ENCODE measurements at regions not wholly inside any gene's neighbourhood (a gene's known extent, or its start where the extent isn't known, plus 50 kb on each side); places are given as distances from the start of the nearest gene placed in this dataset.

DNA sequence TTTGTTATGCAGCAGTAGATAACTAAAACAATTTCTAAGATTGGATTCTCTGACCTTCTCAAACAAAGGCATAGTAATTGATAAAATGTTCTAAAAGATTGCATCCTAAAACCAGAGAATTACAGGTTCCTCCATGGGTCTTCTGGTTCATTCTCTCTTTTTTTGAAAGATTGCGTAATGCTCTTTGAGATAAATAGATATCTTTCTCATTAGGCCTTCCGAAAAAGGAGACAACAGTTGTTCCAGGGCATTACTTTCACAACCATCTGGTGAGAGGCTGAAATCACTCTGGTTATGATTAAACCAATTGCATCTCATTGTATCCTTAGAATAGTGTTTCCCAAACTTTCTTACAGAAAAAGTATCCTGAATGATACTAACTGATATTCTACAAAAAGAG is 174.7 kb upstream of the NREP start:
- no peak for DNase-seq (ENCODE audit: low spot score)
- TF ChIP-seq, protein P1, sequence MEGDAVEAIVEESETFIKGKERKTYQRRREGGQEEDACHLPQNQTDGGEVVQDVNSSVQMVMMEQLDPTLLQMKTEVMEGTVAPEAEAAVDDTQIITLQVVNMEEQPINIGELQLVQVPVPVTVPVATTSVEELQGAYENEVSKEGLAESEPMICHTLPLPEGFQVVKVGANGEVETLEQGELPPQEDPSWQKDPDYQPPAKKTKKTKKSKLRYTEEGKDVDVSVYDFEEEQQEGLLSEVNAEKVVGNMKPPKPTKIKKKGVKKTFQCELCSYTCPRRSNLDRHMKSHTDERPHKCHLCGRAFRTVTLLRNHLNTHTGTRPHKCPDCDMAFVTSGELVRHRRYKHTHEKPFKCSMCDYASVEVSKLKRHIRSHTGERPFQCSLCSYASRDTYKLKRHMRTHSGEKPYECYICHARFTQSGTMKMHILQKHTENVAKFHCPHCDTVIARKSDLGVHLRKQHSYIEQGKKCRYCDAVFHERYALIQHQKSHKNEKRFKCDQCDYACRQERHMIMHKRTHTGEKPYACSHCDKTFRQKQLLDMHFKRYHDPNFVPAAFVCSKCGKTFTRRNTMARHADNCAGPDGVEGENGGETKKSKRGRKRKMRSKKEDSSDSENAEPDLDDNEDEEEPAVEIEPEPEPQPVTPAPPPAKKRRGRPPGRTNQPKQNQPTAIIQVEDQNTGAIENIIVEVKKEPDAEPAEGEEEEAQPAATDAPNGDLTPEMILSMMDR (IDR thresholded peaks at IDR 0.05; ENCODE audit: extremely low read depth, missing control alignments): no peak

DNA sequence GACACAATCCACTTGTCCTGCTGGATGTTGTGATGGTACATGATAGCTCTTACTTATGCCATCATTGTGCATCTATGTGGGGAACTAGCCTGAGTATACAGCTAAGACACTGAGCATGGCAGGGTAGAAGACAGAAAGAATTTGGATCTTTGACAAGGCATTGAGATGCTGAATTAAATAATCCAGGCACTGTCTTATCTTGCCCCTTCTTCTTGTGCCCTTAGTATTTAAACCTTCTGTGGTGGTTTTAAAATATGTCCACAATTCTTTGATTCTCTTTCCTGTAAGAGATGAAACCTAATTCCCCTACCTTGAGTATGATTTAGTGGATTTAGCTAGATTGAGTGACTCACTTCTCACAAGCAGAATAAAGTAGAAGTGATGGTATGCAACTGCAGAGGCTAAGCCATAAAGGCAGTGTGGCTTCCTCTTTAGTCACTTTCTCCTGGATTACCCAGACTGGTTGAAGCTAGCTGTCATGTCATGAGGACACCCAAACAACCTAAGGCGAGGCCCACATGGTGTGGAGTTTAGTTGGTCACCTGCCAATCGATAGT is 174.0 kb upstream of the NREP start:
- no peak for DNase-seq (ENCODE audit: low spot score)
- TF ChIP-seq, protein P1 (IDR thresholded peaks at IDR 0.05; ENCODE audit: extremely low read depth, missing control alignments): no peak

DNA sequence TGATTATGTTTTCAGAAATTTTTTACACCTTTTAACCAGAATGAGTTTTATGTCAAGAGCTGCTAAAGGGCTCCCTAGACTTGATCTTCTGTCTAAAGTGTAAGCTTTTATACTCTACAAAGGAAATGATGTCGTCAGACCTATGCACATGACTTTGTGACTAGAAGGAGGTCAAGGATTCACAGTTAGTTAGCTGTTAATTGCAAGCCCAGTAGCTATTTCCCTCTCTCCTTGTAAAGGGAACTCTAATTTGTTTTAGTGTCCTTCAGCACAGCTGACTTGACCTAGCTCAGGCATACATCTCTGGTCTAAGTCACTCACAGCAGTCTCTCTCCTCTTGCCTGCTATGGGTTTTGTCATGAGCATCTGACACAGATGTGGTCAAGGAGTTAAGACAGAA is 173.5 kb upstream of the NREP start:
- DNase-seq (ENCODE audit: low spot score): no peak
- TF ChIP-seq, protein P1 (IDR thresholded peaks at IDR 0.05; ENCODE audit: extremely low read depth, missing control alignments): no peak

DNA sequence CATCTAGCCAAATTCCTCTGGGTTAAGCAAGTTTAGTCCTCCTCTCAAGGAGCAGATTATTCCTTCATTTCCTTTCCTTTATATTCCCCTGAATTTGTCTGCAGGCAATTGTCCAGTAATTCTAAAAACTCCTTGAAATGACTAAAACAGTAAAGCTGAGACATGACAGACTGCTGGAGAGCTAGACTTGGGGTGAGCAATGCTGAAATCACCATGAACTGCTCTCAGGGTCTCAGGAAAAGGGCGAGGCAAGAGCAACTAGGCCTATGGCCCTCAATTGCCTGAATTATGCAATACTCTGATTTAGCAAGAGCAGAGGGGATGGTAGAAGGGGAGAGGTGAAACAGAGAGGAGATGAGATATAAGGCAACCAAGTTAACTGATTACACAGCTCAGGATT is 172.9 kb upstream of the NREP start:
- no peak for DNase-seq (ENCODE audit: low spot score)
- TF ChIP-seq, protein P1 (IDR thresholded peaks at IDR 0.05; ENCODE audit: extremely low read depth, missing control alignments): no peak

DNA sequence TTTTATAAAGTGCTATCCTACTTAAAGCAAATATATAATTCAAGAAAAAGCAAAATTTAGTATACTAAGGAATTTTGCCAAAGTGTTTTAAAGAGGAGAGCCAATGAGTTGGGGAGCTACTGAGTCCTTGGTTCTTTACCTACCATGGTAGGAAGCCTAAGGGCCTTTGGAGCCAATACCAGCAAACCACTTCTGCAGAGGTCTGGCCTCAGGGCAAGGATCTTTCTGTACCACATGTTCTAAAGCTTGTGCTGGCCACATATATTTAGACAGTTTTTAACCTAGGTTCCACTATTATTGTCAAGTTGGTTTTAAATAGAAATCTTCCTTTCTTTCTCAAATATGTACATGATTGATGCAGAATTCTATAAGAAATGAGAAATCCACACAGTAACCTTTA is 172.3 kb upstream of the NREP start:
- DNase-seq (ENCODE audit: low spot score): no peak
- TF ChIP-seq, protein P1 (IDR thresholded peaks at IDR 0.05; ENCODE audit: extremely low read depth, missing control alignments): no peak

DNA sequence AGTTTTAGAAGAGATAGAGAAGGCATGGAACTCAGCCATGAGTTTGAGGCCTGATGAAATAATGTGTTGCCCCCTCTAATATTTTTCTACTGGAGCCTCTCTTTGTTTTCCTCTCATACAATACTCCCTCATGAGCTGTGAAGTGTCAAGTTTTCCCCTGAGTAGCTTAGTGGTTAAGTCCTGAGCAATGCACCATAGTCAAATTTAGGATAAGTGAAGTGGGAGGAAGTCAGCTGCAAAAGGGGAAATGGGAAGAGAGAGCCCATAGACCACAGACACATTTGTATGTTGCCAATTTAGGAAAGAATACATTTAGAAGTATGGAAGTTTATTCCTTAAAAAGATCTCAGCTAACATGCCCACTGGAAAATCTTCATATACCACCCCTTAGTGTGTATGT is 171.5 kb upstream of the NREP start:
- no peak for DNase-seq (ENCODE audit: low spot score)
- TF ChIP-seq, protein P1 (IDR thresholded peaks at IDR 0.05; ENCODE audit: extremely low read depth, missing control alignments): no peak

DNA sequence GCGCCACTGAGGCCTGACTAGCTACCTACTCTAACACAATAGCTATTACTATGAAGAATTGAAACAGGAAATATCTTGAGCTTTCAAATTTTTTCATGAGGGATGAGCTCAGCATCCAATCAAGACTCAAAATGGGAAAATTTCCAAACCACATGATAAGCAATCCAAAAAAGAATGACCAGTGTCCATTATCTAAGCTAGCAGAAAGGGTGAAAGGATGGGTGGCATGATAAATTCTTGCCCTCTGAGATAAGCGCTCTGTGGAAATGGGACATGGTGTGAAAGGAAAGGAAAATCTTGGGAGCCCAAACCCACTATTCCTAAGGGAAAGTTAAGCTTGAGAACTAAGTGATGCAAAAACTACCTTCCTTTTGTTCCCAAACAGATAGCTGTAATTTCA is 170.2 kb upstream of the NREP start:
- TF ChIP-seq, protein P1 (IDR thresholded peaks at IDR 0.05; ENCODE audit: extremely low read depth, missing control alignments): no peak

More for the DNA sequence above, 170.2 kb upstream of the NREP start:
- DNase-seq (ENCODE audit: low spot score): no peak
